HG03095 (cell line): ENCODE measurements at regions not wholly inside any gene's neighbourhood (a gene's known extent, or its start where the extent isn't known, plus 50 kb on each side); places are given as distances from the start of the nearest gene placed in this dataset.
"Not testable (repeated sequence)": the region's sequence is repeated elsewhere in the genome, so short reads cannot be mapped to it uniquely, and the experiment has no call there.

Experiments used
- ATAC-seq: cut with Tn5 transposase; IDR thresholded peaks from one replicate; pipeline ENCODE4 v1.9.1; 2021; ENCODE audit warnings: moderate library complexity; ENCODE audit not compliant: unreplicated experiment

GRCh38 chr1:56135069-56135863 is 444.1 kb downstream of the PLPP3 start:
- ATAC-seq = peak; percentile 66

- peak; percentile 61 for ATAC-seq
These were observed 445.6 kb downstream of the PLPP3 start for GRCh38 chr1:56133522-56134472.

GRCh38 chr1:56132520-56132919 is 446.8 kb downstream of the PLPP3 start:
- ATAC-seq = no peak

GRCh38 chr1:56129837-56130236 is 449.5 kb downstream of the PLPP3 start:
- ATAC-seq = no peak

- no peak for ATAC-seq
These were observed 454.0 kb downstream of the PLPP3 start for GRCh38 chr1:56125316-56125715.

GRCh38 chr1:56123826-56124225 is 455.5 kb downstream of the PLPP3 start:
- no peak for ATAC-seq

GRCh38 chr1:56123421-56123820 is 455.9 kb downstream of the PLPP3 start:
- no peak for ATAC-seq

- no peak for ATAC-seq
These were observed 459.3 kb downstream of the PLPP3 start for GRCh38 chr1:56120021-56120420.

- not testable (repeated sequence) for ATAC-seq
These were observed 460.7 kb downstream of the PLPP3 start for GRCh38 chr1:56118676-56119075.

GRCh38 chr1:56115701-56116100 is 463.7 kb downstream of the PLPP3 start:
- ATAC-seq = no peak

GRCh38 chr1:56113679-56114078 is 465.7 kb downstream of the PLPP3 start:
- ATAC-seq = no peak

GRCh38 chr1:56107275-56107638 is 472.1 kb downstream of the PLPP3 start:
- ATAC-seq = no peak

- no peak for ATAC-seq
These were observed 472.7 kb downstream of the PLPP3 start for GRCh38 chr1:56106531-56107274.

- no peak for ATAC-seq
These were observed 474.0 kb downstream of the PLPP3 start for GRCh38 chr1:56105397-56105796.

- ATAC-seq = no peak
These were observed 479.5 kb downstream of the PLPP3 start for GRCh38 chr1:56099766-56100265.

GRCh38 chr1:56098946-56099345 is 480.4 kb downstream of the PLPP3 start:
- ATAC-seq = no peak

- ATAC-seq = no peak
These were observed 481.6 kb downstream of the PLPP3 start for GRCh38 chr1:56097713-56098112.

GRCh38 chr1:56095696-56096665 is 483.4 kb downstream of the PLPP3 start:
- ATAC-seq = no peak

- no peak for ATAC-seq
These were observed 485.2 kb downstream of the PLPP3 start for GRCh38 chr1:56094168-56094567.
